HepG2 (cell line): ENCODE measurements at regions not wholly inside any gene's neighbourhood (a gene's known extent, or its start where the extent isn't known, plus 50 kb on each side); places are given as distances from the start of the nearest gene placed in this dataset.

ENCODE experiments used
- ATAC-seq: fragments of 200-7000 bp; cut with Tn5 transposase; 3 replicates; pipeline ENCODE4 v1.9.1; 2020; ENCODE audit warnings: mild to moderate bottlenecking, moderate library complexity
- BruUV-seq: library from RNA; stranded (reverse); fragments of 400-500 nt; replicated peaks from 2 replicates; lab custom pipeline; 2021; lab: Mats Ljungman, UMichigan
- CTCF ChIA-PET: fragments of 300-600 bp; formaldehyde crosslinking; extraction: SDS; loops from one replicate; lab custom pipeline; 2021; ENCODE audit warnings: low total read pairs, inconsistent platforms, low intra/inter-chr PET ratio; lab: Yijun Ruan, JAX
- POLR2A ChIA-PET: fragments of 350-600 bp; sonication (Branson Sonifier 250); formaldehyde crosslinking; loops from one replicate; lab custom pipeline; 2020; ENCODE audit warnings: antibody characterized with exemption, inconsistent platforms; lab: Yijun Ruan, JAX
- DNase-seq: peaks from one replicate; pipeline ENCODE4 v3.0.0-alpha.2; 2015; ENCODE audit warnings: low spot score
- FAIRE-seq: peaks from 3 replicates; lab custom pipeline; 2011; peaks lifted over from hg19 to GRCh38; lab: Jason Lieb, UNC
- H2AFZ ChIP-seq: one replicate; pipeline ENCODE4 v1.6.1; 2011; ENCODE audit warnings: low read length, inconsistent platforms
- H3K27ac ChIP-seq: fragments of 300-600 bp; 3 replicates; pipeline ENCODE4 v1.8.0; 2011; ENCODE audit warnings: mixed run types, mild to moderate bottlenecking, mixed read lengths, low read length, inconsistent platforms; ENCODE audit not compliant: insufficient read depth; ENCODE audit errors: extremely low read length
- H3K27me3 ChIP-seq, 2 experiments: fragments of 200-600 bp in 1 of 2; 2 replicates in 1 of 2; 3 replicates in 1 of 2; pipeline versions ENCODE4 v1.6.0 to v1.8.0; 2011; ENCODE audit warnings: low read length in 2 of 2, mild to moderate bottlenecking in 2 of 2, moderate library complexity in 2 of 2, inconsistent platforms in 1 of 2; ENCODE audit not compliant: insufficient read depth in 2 of 2, control insufficient read depth in 1 of 2
- H3K36me3 ChIP-seq, 2 experiments: fragments of 200-600 bp in 1 of 2; replicated peaks in 1 of 2; 2 replicates in 1 of 2; 3 replicates in 1 of 2; pipeline versions ENCODE4 v1.5.1 to v1.8.0; 2011; ENCODE audit warnings: low read length in 2 of 2, inconsistent platforms in 1 of 2; ENCODE audit not compliant: insufficient read depth in 2 of 2, control insufficient read depth in 1 of 2
- H3K4me1 ChIP-seq: 2 replicates; pipeline ENCODE4 v1.5.1; 2012; ENCODE audit warnings: low read length, inconsistent platforms; ENCODE audit not compliant: insufficient read depth
- H3K4me2 ChIP-seq: 2 replicates; pipeline ENCODE4 v1.6.0; 2011; ENCODE audit warnings: low read depth, low read length, inconsistent platforms
- H3K4me3 ChIP-seq, 3 experiments: fragments of 200-600 bp in 1 of 3; sonication (generic), shearing (Covaris generic) in 1 of 3; replicated peaks in 1 of 3; 2 replicates each; pipeline ENCODE4 v1.5.1; 2011 to 2016; ENCODE audit warnings: low read length in 3 of 3, inconsistent platforms in 2 of 3, low read depth in 2 of 3, mild to moderate bottlenecking in 2 of 3, control low read depth in 1 of 3, mixed read lengths in 1 of 3; ENCODE audit not compliant: insufficient read depth in 1 of 3
- H3K79me2 ChIP-seq: one replicate; pipeline ENCODE4 v1.6.1; 2011; ENCODE audit warnings: low read length, inconsistent platforms; ENCODE audit not compliant: insufficient read depth
- H3K9ac ChIP-seq: 2 replicates; pipeline ENCODE4 v1.6.0; 2011; ENCODE audit warnings: mild to moderate bottlenecking, low read depth, low read length, inconsistent platforms; ENCODE audit not compliant: insufficient read depth
- H3K9me3 ChIP-seq: 2 replicates; pipeline ENCODE4 v1.5.1; 2012; ENCODE audit warnings: mild to moderate bottlenecking, low read length
- H4K20me1 ChIP-seq: 2 replicates; pipeline ENCODE4 v1.6.0; 2011; ENCODE audit warnings: inconsistent platforms, mild to moderate bottlenecking, low read length, moderate library complexity; ENCODE audit not compliant: insufficient read depth
- E2F5 ChIP-seq: sonication (generic); formaldehyde crosslinking; conservative IDR thresholded peaks from 2 replicates; pipeline ENCODE4 v1.4.0; 2020; ENCODE audit warnings: missing genetic modification reagents
- FOXJ3 ChIP-seq: sonication (generic); formaldehyde crosslinking; IDR thresholded peaks from 2 replicates; pipeline ENCODE4 v1.4.0; 2020; ENCODE audit warnings: missing genetic modification reagents, mild to moderate bottlenecking, borderline replicate concordance
- LBX2 ChIP-seq: sonication (generic); formaldehyde crosslinking; IDR thresholded peaks from 2 replicates; pipeline ENCODE4 v1.5.0; 2020; ENCODE audit warnings: missing genetic modification reagents, mild to moderate bottlenecking, borderline replicate concordance
- TFDP2 ChIP-seq: sonication (generic); formaldehyde crosslinking; IDR thresholded peaks from 2 replicates; pipeline ENCODE4 v1.4.0; 2020; ENCODE audit warnings: missing genetic modification reagents
- ZNF616 ChIP-seq: sonication (generic); formaldehyde crosslinking; IDR thresholded peaks from 2 replicates; pipeline ENCODE4 v1.5.0; 2020; ENCODE audit warnings: low read depth, mild to moderate bottlenecking, missing genetic modification reagents
- WGBS: methylation state at CpG from one replicate; pipeline ENCODE4 v1.1.6; 2017; ENCODE audit warnings: low lambda C conversion rate; 5-methylcytosine and 5-hydroxymethylcytosine counted together
- in situ Hi-C: cut with HindIII; loops from 2 replicates; pipeline ENCODE4 v1.10.0; 2017; ENCODE audit warnings: low pct_unique_long_range_greater_than_20kb; ENCODE audit not compliant: extremely low pct_ligation_motif_present
- intact Hi-C: fragments of 100-400 bp; cut with micrococcal nuclease; formaldehyde crosslinking; loops from one replicate; pipeline ENCODE4 v1.10.0; 2022; ENCODE audit not compliant: unreplicated experiment

- TF ChIP-seq ZNF616: no peak
- no peak for TF ChIP-seq LBX2 (CRISPR knock-in tag)
- no peak for TF ChIP-seq E2F5
- TF ChIP-seq TFDP2 (CRISPR knock-in tag): no peak
Observed at GRCh38 chr20:25140968-25141367, 54.5 kb upstream of the ENTPD6 start (continued).

GRCh38 chr20:25142435-25142834 is 53.1 kb upstream of the ENTPD6 start:
- no peak for TF ChIP-seq FOXJ3 (CRISPR knock-in tag)
- ATAC-seq: no peak
- DNase-seq: no peak
- 14% methylated on average over 3 of the region's 3 CpGs for WGBS
- in situ Hi-C loops: loop anchor here (5.0 kb wide), 1 partner anchor 35 kb away; no protein-coding TSS in a partner anchor
- H2AFZ ChIP-seq: no peak overlapping the region
- FAIRE-seq: no peak
- ChIA-PET CTCF (no interaction called here), POLR2A (no interaction called here)
- no peaks in the 10 kb centered on the region for H3K4me1 ChIP-seq
- no peak overlapping the region for H3K4me3 ChIP-seq
- H3K79me2 ChIP-seq: no peaks in the 10 kb centered on the region
- H3K9ac ChIP-seq: no peak overlapping the region
- H3K4me2 ChIP-seq: no peak overlapping the region
- BruUV-seq: no TSS peak
- peaks cover 8 to 54% of the 10 kb centered on the region in 2 experiments; a peak in 4 of 5 replicates for H3K27me3 ChIP-seq
- H3K36me3 ChIP-seq: no peaks in the 10 kb centered on the region
- H3K27ac ChIP-seq: no peak overlapping the region
- H4K20me1 ChIP-seq: no peaks in the 10 kb centered on the region
- intact Hi-C loops: no loop called here
- H3K9me3 ChIP-seq: no peaks in the 10 kb centered on the region
